ENCODE measurements at regions not wholly inside any gene's neighbourhood (a gene's known extent, or its start where the extent isn't known, plus 50 kb on each side); places are given as distances from the start of the nearest gene placed in this dataset.

DNA sequence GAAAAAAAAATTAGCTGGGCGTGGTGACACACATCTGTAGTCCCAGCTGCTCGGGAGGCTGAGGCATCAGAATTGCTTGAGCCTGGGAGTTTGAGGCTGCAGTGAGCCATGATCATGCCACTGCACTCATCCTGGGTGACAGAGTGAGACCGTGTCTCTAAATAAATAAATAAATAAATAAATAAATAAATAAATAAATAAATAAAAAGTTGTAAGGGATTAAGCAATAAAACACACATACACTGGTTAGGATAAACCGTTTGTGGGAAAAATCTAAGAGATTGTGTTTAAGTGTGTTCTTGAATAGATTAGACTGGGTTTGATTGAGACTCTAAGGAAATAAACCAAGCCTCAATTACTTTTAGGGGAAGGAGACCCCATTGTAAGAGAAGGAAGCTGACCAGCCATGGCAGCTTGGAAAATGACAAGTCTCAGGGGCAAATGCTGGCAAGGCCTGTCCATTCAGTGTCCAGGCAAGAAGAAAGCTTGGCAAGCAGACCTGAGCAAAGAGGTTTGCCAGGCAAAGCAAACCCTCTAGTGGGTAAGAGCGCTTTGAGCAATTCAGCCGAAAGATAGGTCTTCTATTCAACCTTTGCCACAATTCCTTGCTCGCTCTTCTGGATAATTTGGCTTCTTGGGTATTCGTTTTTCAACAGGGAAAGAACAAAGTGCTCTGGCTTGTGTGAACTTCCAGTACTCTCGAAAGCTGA lies 106.9 kb upstream of the SERBP1 start:
- no peak for TF ChIP-seq EZH2 (IDR thresholded peaks at IDR 0.05; ENCODE audit: low read length)
- TF ChIP-seq, protein P1, sequence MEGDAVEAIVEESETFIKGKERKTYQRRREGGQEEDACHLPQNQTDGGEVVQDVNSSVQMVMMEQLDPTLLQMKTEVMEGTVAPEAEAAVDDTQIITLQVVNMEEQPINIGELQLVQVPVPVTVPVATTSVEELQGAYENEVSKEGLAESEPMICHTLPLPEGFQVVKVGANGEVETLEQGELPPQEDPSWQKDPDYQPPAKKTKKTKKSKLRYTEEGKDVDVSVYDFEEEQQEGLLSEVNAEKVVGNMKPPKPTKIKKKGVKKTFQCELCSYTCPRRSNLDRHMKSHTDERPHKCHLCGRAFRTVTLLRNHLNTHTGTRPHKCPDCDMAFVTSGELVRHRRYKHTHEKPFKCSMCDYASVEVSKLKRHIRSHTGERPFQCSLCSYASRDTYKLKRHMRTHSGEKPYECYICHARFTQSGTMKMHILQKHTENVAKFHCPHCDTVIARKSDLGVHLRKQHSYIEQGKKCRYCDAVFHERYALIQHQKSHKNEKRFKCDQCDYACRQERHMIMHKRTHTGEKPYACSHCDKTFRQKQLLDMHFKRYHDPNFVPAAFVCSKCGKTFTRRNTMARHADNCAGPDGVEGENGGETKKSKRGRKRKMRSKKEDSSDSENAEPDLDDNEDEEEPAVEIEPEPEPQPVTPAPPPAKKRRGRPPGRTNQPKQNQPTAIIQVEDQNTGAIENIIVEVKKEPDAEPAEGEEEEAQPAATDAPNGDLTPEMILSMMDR (optimal IDR thresholded peaks at IDR 0.05 in 1 of 3, IDR thresholded peaks at IDR 0.05 in 1 of 3, conservative IDR thresholded peaks at IDR 0.05 in 1 of 3; ENCODE audit: extremely low read depth in 1 of 3, insufficient read depth in 2 of 3, low read length in 3 of 3), result no peak

All from keratinocyte (primary cell).